ENCODE measurements at regions not wholly inside any gene's neighbourhood (a gene's known extent, or its start where the extent isn't known, plus 50 kb on each side); places are given as distances from the start of the nearest gene placed in this dataset.
"Not testable (repeated sequence)": the region's sequence is repeated elsewhere in the genome, so short reads cannot be mapped to it uniquely, and the experiment has no call there.

DNA sequence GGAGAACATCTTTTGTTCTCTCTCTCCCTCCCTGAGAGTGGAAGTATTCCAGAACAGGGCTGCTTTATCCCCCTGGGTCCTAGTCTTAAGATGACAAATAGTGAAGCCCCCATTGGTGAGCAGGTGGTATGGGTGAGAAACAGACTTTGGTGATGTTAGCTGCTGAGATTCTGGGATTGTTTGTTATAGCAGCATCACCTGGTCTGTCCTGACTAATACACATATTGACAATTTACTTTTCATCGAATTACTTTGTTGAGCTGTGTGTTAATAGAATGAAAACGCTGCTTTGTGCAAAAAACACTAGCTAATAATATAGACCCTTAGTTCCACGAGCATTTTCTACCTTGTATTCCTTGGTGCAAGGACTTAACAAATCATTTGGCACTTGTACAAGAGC lies 133.5 kb downstream of the ASMT start:
- no peak for TF ChIP-seq CTCF (IDR thresholded peaks at IDR 0.05; ENCODE audit: borderline replicate concordance, extremely low read depth, low read length, poor library complexity, severe bottlenecking)
- no peak for TF ChIP-seq EZH2 (IDR thresholded peaks at IDR 0.05; ENCODE audit: borderline replicate concordance, low read depth, low read length, severe bottlenecking)
- ATAC-seq (ENCODE audit: insufficient read depth, low read depth): no peak

DNA sequence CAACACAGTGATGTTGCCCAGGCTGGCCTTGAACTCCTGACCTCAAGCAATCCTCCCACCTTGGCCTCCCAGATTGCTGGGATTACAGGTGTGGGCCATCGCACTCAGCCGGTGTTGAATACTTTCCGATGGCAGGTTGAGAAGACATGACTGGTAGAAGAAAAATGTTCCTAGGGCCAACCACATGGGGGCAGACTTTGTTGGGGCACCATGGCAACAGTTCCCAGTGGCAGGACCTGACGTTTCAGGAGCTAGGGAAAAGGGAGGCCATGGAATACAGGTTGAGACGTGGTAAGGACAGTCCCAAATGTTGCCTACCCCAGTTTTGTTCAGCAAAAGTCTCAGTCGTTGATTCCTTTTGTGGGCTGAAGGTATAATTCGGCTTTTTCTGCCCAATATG lies 134.6 kb downstream of the ASMT start:
- DNase-seq: no peak
- Histone ChIP-seq H3K27ac (ENCODE audit: low read length) (no peak overlapping the region), H3K4me3 (ENCODE audit: low read depth in 1 of 2, low read length in 2 of 2) (no peak overlapping the region), H3K4me2 (ENCODE audit: insufficient read depth, low read length) (no peak overlapping the region), H3K27me3 (ENCODE audit: insufficient read depth, low read length, poor library complexity) (no peaks in the 10 kb centered on the region), H4K20me1 (ENCODE audit: insufficient read depth, low read length) (no peaks in the 10 kb centered on the region), H2AFZ (ENCODE audit: low read depth, low read length) (no peak overlapping the region), H3K9ac (ENCODE audit: low read depth, low read length) (no peak overlapping the region), H3K36me3 (ENCODE audit: insufficient read depth, low read length) (peaks cover 7% of the 10 kb centered on the region; the same call in 1 of the 2 replicates), H3K4me1 (ENCODE audit: insufficient read depth, low read length) (no peaks in the 10 kb centered on the region), H3K9me3 (ENCODE audit: insufficient read depth, low read length, severe bottlenecking) (no peaks in the 10 kb centered on the region), H3K79me2 (ENCODE audit: insufficient read depth, low read length) (no peaks in the 10 kb centered on the region)
- TF ChIP-seq CTCF (IDR thresholded peaks at IDR 0.05; ENCODE audit: borderline replicate concordance, extremely low read depth, low read length, poor library complexity, severe bottlenecking) (peak; percentile 32), EZH2 (IDR thresholded peaks at IDR 0.05; ENCODE audit: borderline replicate concordance, low read depth, low read length, severe bottlenecking) (no peak)
- ATAC-seq (ENCODE audit: insufficient read depth, low read depth): no peak

More for the DNA sequence above, 133.5 kb downstream of the ASMT start:
- Histone ChIP-seq H4K20me1 (ENCODE audit: insufficient read depth, low read length) (no peaks in the 10 kb centered on the region), H3K9ac (ENCODE audit: low read depth, low read length) (no peak overlapping the region), H3K27me3 (ENCODE audit: insufficient read depth, low read length, poor library complexity) (no peaks in the 10 kb centered on the region), H3K4me1 (ENCODE audit: insufficient read depth, low read length) (no peaks in the 10 kb centered on the region), H3K4me3 (ENCODE audit: low read depth in 1 of 2, low read length in 2 of 2) (no peak overlapping the region), H3K79me2 (ENCODE audit: insufficient read depth, low read length) (no peaks in the 10 kb centered on the region), H3K36me3 (ENCODE audit: insufficient read depth, low read length) (peaks cover 18% of the 10 kb centered on the region; the same call in 1 of the 2 replicates), H3K27ac (ENCODE audit: low read length) (no peak overlapping the region), H3K9me3 (ENCODE audit: insufficient read depth, low read length, severe bottlenecking) (peaks cover 5% of the 10 kb centered on the region), H3K4me2 (ENCODE audit: insufficient read depth, low read length) (no peak overlapping the region), H2AFZ (ENCODE audit: low read depth, low read length) (no peak overlapping the region)
- no peak for DNase-seq

- H3K4me1 ChIP-seq (ENCODE audit: insufficient read depth, low read length): no peaks in the 10 kb centered on the region
- ATAC-seq (ENCODE audit: insufficient read depth, low read depth) (peak; percentile 45; the same call in 1 of the 3 replicates), DNase-seq (no peak)
- H3K27ac ChIP-seq (ENCODE audit: low read length): no peak overlapping the region
- H3K4me3 ChIP-seq (ENCODE audit: low read depth in 1 of 2, low read length in 2 of 2): no peak overlapping the region
- H4K20me1 ChIP-seq (ENCODE audit: insufficient read depth, low read length): no peaks in the 10 kb centered on the region
- no peak overlapping the region for H2AFZ ChIP-seq (ENCODE audit: low read depth, low read length)
- no peaks in the 10 kb centered on the region for H3K79me2 ChIP-seq (ENCODE audit: insufficient read depth, low read length)
- H3K9ac ChIP-seq (ENCODE audit: low read depth, low read length): no peak overlapping the region
- 0 out of 2 replicates have a peak, but pooled peaks cover 1% of the 10 kb centered on the region for H3K36me3 ChIP-seq (ENCODE audit: insufficient read depth, low read length)
- H3K9me3 ChIP-seq (ENCODE audit: insufficient read depth, low read length, severe bottlenecking): no peaks in the 10 kb centered on the region
- no peak overlapping the region for H3K4me2 ChIP-seq (ENCODE audit: insufficient read depth, low read length)
- no peak for TF ChIP-seq EZH2 (IDR thresholded peaks at IDR 0.05; ENCODE audit: borderline replicate concordance, low read depth, low read length, severe bottlenecking)
- no peak for TF ChIP-seq CTCF (IDR thresholded peaks at IDR 0.05; ENCODE audit: borderline replicate concordance, extremely low read depth, low read length, poor library complexity, severe bottlenecking)
- H3K27me3 ChIP-seq (ENCODE audit: insufficient read depth, low read length, poor library complexity): no peaks in the 10 kb centered on the region
These were observed 135.4 kb downstream of the ASMT start for GRCh38 chrX:1750267-1750666.

DNA sequence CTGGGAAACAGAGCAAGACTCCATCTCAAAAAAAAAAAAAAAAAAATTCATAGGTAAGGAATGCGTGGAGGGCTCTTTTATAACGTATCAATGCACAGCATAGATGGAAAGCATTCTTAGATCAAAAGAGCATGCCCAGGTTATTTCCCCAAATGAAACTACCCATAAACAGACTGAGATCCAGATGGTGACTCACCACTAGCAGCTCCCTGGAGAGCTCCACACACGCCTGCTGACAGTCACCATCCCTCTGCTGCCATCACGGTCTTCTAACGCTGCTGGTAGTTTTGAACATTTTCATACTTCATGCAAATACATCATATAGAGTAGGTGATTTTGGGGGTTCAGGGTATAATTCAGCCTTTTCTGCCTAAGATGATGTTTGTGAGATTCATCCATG lies 136.9 kb downstream of the ASMT start:
- TF ChIP-seq EZH2 (IDR thresholded peaks at IDR 0.05; ENCODE audit: borderline replicate concordance, low read depth, low read length, severe bottlenecking) (no peak), CTCF (IDR thresholded peaks at IDR 0.05; ENCODE audit: borderline replicate concordance, extremely low read depth, low read length, poor library complexity, severe bottlenecking) (no peak)
- Histone ChIP-seq H3K9ac (ENCODE audit: low read depth, low read length) (no peak overlapping the region), H3K27ac (ENCODE audit: low read length) (no peak overlapping the region), H3K36me3 (ENCODE audit: insufficient read depth, low read length) (peaks cover under 1% of the 10 kb centered on the region; the same call in 1 of the 2 replicates), H3K4me2 (ENCODE audit: insufficient read depth, low read length) (no peak overlapping the region), H3K4me1 (ENCODE audit: insufficient read depth, low read length) (no peaks in the 10 kb centered on the region), H3K27me3 (ENCODE audit: insufficient read depth, low read length, poor library complexity) (no peaks in the 10 kb centered on the region), H2AFZ (ENCODE audit: low read depth, low read length) (no peak overlapping the region), H3K79me2 (ENCODE audit: insufficient read depth, low read length) (no peaks in the 10 kb centered on the region), H4K20me1 (ENCODE audit: insufficient read depth, low read length) (no peaks in the 10 kb centered on the region), H3K4me3 (ENCODE audit: low read depth in 1 of 2, low read length in 2 of 2) (no peak overlapping the region), H3K9me3 (ENCODE audit: insufficient read depth, low read length, severe bottlenecking) (peaks cover 6% of the 10 kb centered on the region)
- ATAC-seq (ENCODE audit: insufficient read depth, low read depth) (0 out of 3 replicates have a peak, but pooled peaks have one; percentile 35), DNase-seq (no peak)

- H2AFZ ChIP-seq (ENCODE audit: low read depth, low read length); DNase-seq; H3K4me2 ChIP-seq (ENCODE audit: insufficient read depth, low read length); H3K79me2 ChIP-seq (ENCODE audit: insufficient read depth, low read length); H3K36me3 ChIP-seq (ENCODE audit: insufficient read depth, low read length); H3K4me3 ChIP-seq (ENCODE audit: low read depth in 1 of 2, low read length in 2 of 2); H3K27me3 ChIP-seq (ENCODE audit: insufficient read depth, low read length, poor library complexity); H3K9ac ChIP-seq (ENCODE audit: low read depth, low read length); H3K4me1 ChIP-seq (ENCODE audit: insufficient read depth, low read length); ATAC-seq (ENCODE audit: insufficient read depth, low read depth); H4K20me1 ChIP-seq (ENCODE audit: insufficient read depth, low read length); H3K27ac ChIP-seq (ENCODE audit: low read length): not testable (repeated sequence)
- H3K9me3 ChIP-seq (ENCODE audit: insufficient read depth, low read length, severe bottlenecking): peaks cover 11% of the 10 kb centered on the region
These were observed 137.9 kb downstream of the ASMT start for GRCh38 chrX:1752799-1753198.
